K562 (cell line): ENCODE measurements at regions not wholly inside any gene's neighbourhood (a gene's known extent, or its start where the extent isn't known, plus 50 kb on each side); places are given as distances from the start of the nearest gene placed in this dataset.

Experiments
- EWSR1 ChIP-seq: fragments of 450-650 bp; IDR thresholded peaks from 2 replicates; pipeline ENCODE4 v1.6.1; 2018; ENCODE audit warnings: borderline replicate concordance, mild to moderate bottlenecking, low read depth, moderate library complexity; ENCODE audit not compliant: partially characterized antibody
- HINFP ChIP-seq: fragments of 450-650 bp; conservative IDR thresholded peaks from 2 replicates; pipeline ENCODE4 v1.6.1; 2016; ENCODE audit warnings: missing genetic modification characterization, low read depth, mild to moderate bottlenecking, control low read depth, missing compliant biosample characterization
- POLR2G ChIP-seq: fragments of 200-400 bp; formaldehyde crosslinking; IDR thresholded peaks from 2 replicates; pipeline ENCODE4 v1.6.1; 2017; ENCODE audit warnings: low read depth, mild to moderate bottlenecking, antibody characterized with exemption, low read length, moderate library complexity
- POLR3G ChIP-seq: IDR thresholded peaks from 2 replicates; pipeline ENCODE4 v1.6.1; 2011; ENCODE audit not compliant: insufficient read length, insufficient replicate concordance; ENCODE audit errors: extremely low read depth
- RB1 ChIP-seq: fragments of 450-650 bp; IDR thresholded peaks from 2 replicates; pipeline ENCODE4 v1.6.1; 2017; ENCODE audit warnings: low read depth, mild to moderate bottlenecking
- RBM34 ChIP-seq: fragments of 200-400 bp; formaldehyde crosslinking; IDR thresholded peaks from 2 replicates; pipeline ENCODE4 v1.6.1; 2018; ENCODE audit warnings: low read length, borderline replicate concordance; ENCODE audit not compliant: insufficient read depth
- STAG1 ChIP-seq: sonication (generic); formaldehyde crosslinking; IDR thresholded peaks from 2 replicates; pipeline ENCODE4 v1.5.0; 2020; ENCODE audit warnings: missing genetic modification reagents, borderline replicate concordance
- U2AF1 ChIP-seq: fragments of 200-400 bp; formaldehyde crosslinking; optimal IDR thresholded peaks from 2 replicates; pipeline ENCODE3; 2017; ENCODE audit warnings: mild to moderate bottlenecking, low read depth, low read length, moderate library complexity
- ZBTB34 ChIP-seq: fragments of 250-450 bp; sonication (Bioruptor Pico); IDR thresholded peaks from 2 replicates; pipeline ENCODE4 v1.8.0; 2021; ENCODE audit warnings: mild to moderate bottlenecking, moderate library complexity
- ZBTB40 ChIP-seq, 2 experiments: fragments of 450-650 bp in 1 of 2; sonication (generic) in 1 of 2; formaldehyde crosslinking in 1 of 2; IDR thresholded peaks; 2 replicates each; pipeline versions ENCODE4 v1.7.1 to v1.9.0; 2016 to 2022; ENCODE audit warnings: inconsistent platforms in 1 of 2, mild to moderate bottlenecking in 1 of 2, missing genetic modification reagents in 1 of 2
- ZNF239 ChIP-seq: fragments of 250-450 bp; sonication (Bioruptor Pico); IDR thresholded peaks from 2 replicates; pipeline ENCODE4 v1.4.0; 2020; ENCODE audit warnings: mild to moderate bottlenecking
- ZNF431 ChIP-seq: sonication (generic); formaldehyde crosslinking; IDR thresholded peaks from 2 replicates; pipeline ENCODE4 v1.8.0; 2022; ENCODE audit warnings: mild to moderate bottlenecking, missing genetic modification reagents

GRCh38 chr20:39825524-39825923, 863.4 kb downstream of the DHX35 start (continued):
- TF ChIP-seq ZBTB40 (IDR thresholded peaks at IDR 0.05), result no peak
- no peak for TF ChIP-seq ZBTB40 (CRISPR knock-in tag; IDR thresholded peaks at IDR 0.05)
- TF ChIP-seq RB1, result no peak
- no peak for TF ChIP-seq U2AF1
- TF ChIP-seq POLR2G, result no peak
- TF ChIP-seq HINFP (tag), result no peak
- TF ChIP-seq POLR3G, result no peak
- TF ChIP-seq ZNF431 (CRISPR knock-in tag), result no peak
- TF ChIP-seq RBM34, result no peak
- TF ChIP-seq ZNF239, result no peak
- TF ChIP-seq ZBTB34 (CRISPR knock-in tag), result no peak
- TF ChIP-seq EWSR1, result no peak
- no peak for TF ChIP-seq STAG1 (CRISPR knock-in tag)
